Gastrocnemius medialis (tissue), 4 donors: ENCODE measurements at regions not wholly inside any gene's neighbourhood (a gene's known extent, or its start where the extent isn't known, plus 50 kb on each side); places are given as distances from the start of the nearest gene placed in this dataset.

ENCODE experiments used
- ATAC-seq, 2 donors: fragments of 150-250 bp; one replicate each; pipeline ENCODE4 v1.9.1; 2016
- DNase-seq, 2 donors: peaks; one replicate each; pipeline ENCODE4 v3.0.0-alpha.2; 2019
- H3K27ac ChIP-seq, 4 donors: fragments of 200-600 bp; sonication (generic); 1 replicate in 1 of 4; 2 replicates in 3 of 4; pipeline ENCODE4 v1.5.1; 2016 to 2018; ENCODE audit warnings: mild to moderate bottlenecking in 2 of 4, moderate library complexity in 1 of 4
- H3K27me3 ChIP-seq, 3 donors: fragments of 200-600 bp; sonication (generic) in 2 of 3; 1 replicate in 1 of 3; 2 replicates in 2 of 3; pipeline versions ENCODE4 v1.5.1 to v1.6.0; 2016 to 2019; ENCODE audit warnings: mild to moderate bottlenecking in 1 of 3, moderate library complexity in 1 of 3
- H3K36me3 ChIP-seq, 2 donors: fragments of 200-600 bp; sonication (generic) in 1 of 2; one replicate each; pipeline ENCODE4 v1.5.1; 2017 to 2018
- H3K4me1 ChIP-seq, 2 donors: fragments of 200-600 bp; sonication (generic) in 1 of 2; one replicate each; pipeline ENCODE4 v1.5.1; 2016 to 2017; ENCODE audit warnings: mild to moderate bottlenecking in 2 of 2
- H3K4me3 ChIP-seq, 4 donors: fragments of 200-600 bp; sonication (generic) in 3 of 4; 1 replicate in 1 of 4; 2 replicates in 3 of 4; pipeline ENCODE4 v1.5.1; 2016 to 2019; ENCODE audit warnings: mild to moderate bottlenecking in 2 of 4
- H3K9me3 ChIP-seq, 3 donors: fragments of 200-600 bp; sonication (generic) in 2 of 3; 1 replicate in 1 of 3; 2 replicates in 2 of 3; pipeline ENCODE4 v1.5.1; 2016 to 2019
- CTCF ChIP-seq, 5 experiments: fragments of 450-650 bp in 3 of 5; fragments of 200-600 bp in 2 of 5; sonication (generic) in 2 of 5; IDR thresholded peaks in 4 of 5; conservative IDR thresholded peaks in 1 of 5; 1 replicate in 4 of 5; 2 replicates in 1 of 5; pipeline ENCODE4 v1.5.1; 2016 to 2019; ENCODE audit warnings: antibody characterized with exemption in 5 of 5, mild to moderate bottlenecking in 3 of 5, moderate library complexity in 3 of 5
- POLR2A ChIP-seq, 2 donors: fragments of 450-650 bp; IDR thresholded peaks; one replicate each; pipeline ENCODE4 v1.6.1; 2017; ENCODE audit warnings: antibody characterized with exemption in 2 of 2, mild to moderate bottlenecking in 2 of 2, moderate library complexity in 2 of 2
- in situ Hi-C, 4 donors: fragments of 200-750 bp; cut with MboI; loops; one replicate each; pipeline versions ENCODE4 v1.15.0 to v1.8.0; 2017; ENCODE audit warnings: low sequenced_read_pairs in 4 of 4
- intact Hi-C: fragments of 100-400 bp; cut with DNase I; formaldehyde crosslinking; loops from one replicate; pipeline ENCODE4 v1.15.1; 2023; ENCODE audit warnings: low total_unique reads

GRCh38 chr4:104682311-104682710, 187.6 kb upstream of the CXXC4 start:
- DNase-seq, result no peak
- H3K4me1 ChIP-seq, result no peaks in the 10 kb centered on the region
- H3K4me3 ChIP-seq, result no peak overlapping the region
- no peak for ATAC-seq
- intact Hi-C loops, result no loop called here
- in situ Hi-C loops, result no loop called here
- H3K36me3 ChIP-seq, result no peaks in the 10 kb centered on the region
- no peak overlapping the region for H3K27ac ChIP-seq
- TF ChIP-seq CTCF (IDR thresholded peaks at IDR 0.05 in 4 of 5, conservative IDR thresholded peaks at IDR 0.05 in 1 of 5) (no peak), POLR2A (IDR thresholded peaks at IDR 0.05) (no peak)
- H3K9me3 ChIP-seq, result no peaks in the 10 kb centered on the region
- H3K27me3 ChIP-seq, result no peaks in the 10 kb centered on the region

GRCh38 chr4:104693601-104694201, 199.0 kb upstream of the CXXC4 start:
- intact Hi-C loops, result loop anchor here (5.0 kb wide), 1 partner anchor 169 kb away; no protein-coding TSS in a partner anchor
- H3K36me3 ChIP-seq, result no peaks in the 10 kb centered on the region
- ATAC-seq, result no peak
- H3K27ac ChIP-seq, result no peak overlapping the region
- no peaks in the 10 kb centered on the region for H3K27me3 ChIP-seq
- no peak for DNase-seq
- in situ Hi-C loops, result no loop called here
- H3K4me3 ChIP-seq, result no peak overlapping the region
- TF ChIP-seq POLR2A (IDR thresholded peaks at IDR 0.05), result no peak
- TF ChIP-seq CTCF (IDR thresholded peaks at IDR 0.05 in 4 of 5, conservative IDR thresholded peaks at IDR 0.05 in 1 of 5), result peak in 1 of 5 experiments; percentile 31
- no peaks in the 10 kb centered on the region for H3K9me3 ChIP-seq
- H3K4me1 ChIP-seq, result no peaks in the 10 kb centered on the region

GRCh38 chr4:104716584-104716983, 221.9 kb upstream of the CXXC4 start:
- Histone ChIP-seq H3K27me3 (no peaks in the 10 kb centered on the region), H3K4me1 (no peaks in the 10 kb centered on the region), H3K4me3 (no peak overlapping the region), H3K36me3 (no peaks in the 10 kb centered on the region), H3K9me3 (no peaks in the 10 kb centered on the region), H3K27ac (no peak overlapping the region)
- ATAC-seq (no peak), DNase-seq (no peak)
- in situ Hi-C loops, result no loop called here
- TF ChIP-seq POLR2A (IDR thresholded peaks at IDR 0.05) (no peak), CTCF (IDR thresholded peaks at IDR 0.05 in 4 of 5, conservative IDR thresholded peaks at IDR 0.05 in 1 of 5) (no peak)
- intact Hi-C loops, result no loop called here

GRCh38 chr4:104719539-104720230, 225.0 kb upstream of the CXXC4 start:
- DNase-seq (no peak), ATAC-seq (no peak)
- H3K27ac ChIP-seq, result no peak overlapping the region
- TF ChIP-seq CTCF (IDR thresholded peaks at IDR 0.05 in 4 of 5, conservative IDR thresholded peaks at IDR 0.05 in 1 of 5) (no peak), POLR2A (IDR thresholded peaks at IDR 0.05) (no peak)
- intact Hi-C loops, result no loop called here
- H3K4me3 ChIP-seq, result no peak overlapping the region
- no peaks in the 10 kb centered on the region for H3K9me3 ChIP-seq
- H3K4me1 ChIP-seq, result no peaks in the 10 kb centered on the region
- no peaks in the 10 kb centered on the region for H3K27me3 ChIP-seq
- in situ Hi-C loops, result no loop called here
- H3K36me3 ChIP-seq, result no peaks in the 10 kb centered on the region
